RWPE2 (cell line): ENCODE measurements at regions not wholly inside any gene's neighbourhood (a gene's known extent, or its start where the extent isn't known, plus 50 kb on each side); places are given as distances from the start of the nearest gene placed in this dataset.

ENCODE experiments used
- ATAC-seq: fragments of 200-7000 bp; cut with Tn5 transposase; 3 replicates; pipeline ENCODE4 v1.9.1; 2021; ENCODE audit warnings: low read depth
- DNase-seq: peaks from one replicate; pipeline ENCODE4 v3.0.0-alpha.2; 2020; ENCODE audit warnings: low spot score
- H3K27ac ChIP-seq: fragments of 450-650 bp; 2 replicates; pipeline ENCODE4 v1.5.1; 2017; ENCODE audit warnings: mild to moderate bottlenecking; ENCODE audit not compliant: poor library complexity, severe bottlenecking
- H3K27me3 ChIP-seq: fragments of 250-450 bp; sonication (Bioruptor Pico); 2 replicates; pipeline ENCODE4 v1.5.1; 2021; ENCODE audit warnings: mild to moderate bottlenecking, moderate library complexity; ENCODE audit not compliant: insufficient read depth, poor library complexity, severe bottlenecking
- H3K36me3 ChIP-seq: fragments of 250-450 bp; sonication (Bioruptor Pico); 2 replicates; pipeline ENCODE4 v1.5.1; 2020; ENCODE audit warnings: low read depth, mild to moderate bottlenecking, moderate library complexity
- H3K4me1 ChIP-seq: fragments of 250-450 bp; sonication (Bioruptor Pico); 2 replicates; pipeline ENCODE4 v1.5.1; 2021; ENCODE audit warnings: mild to moderate bottlenecking, moderate library complexity; ENCODE audit not compliant: insufficient read depth, poor library complexity, severe bottlenecking
- H3K4me3 ChIP-seq: fragments of 250-450 bp; sonication (Bioruptor Pico); 2 replicates; pipeline ENCODE4 v1.5.1; 2021; ENCODE audit warnings: mild to moderate bottlenecking, moderate library complexity; ENCODE audit not compliant: severe bottlenecking
- H3K9me3 ChIP-seq: fragments of 250-450 bp; sonication (Bioruptor Pico); 2 replicates; pipeline ENCODE4 v1.5.1; 2021; ENCODE audit warnings: mild to moderate bottlenecking, moderate library complexity; ENCODE audit not compliant: severe bottlenecking
- TF ChIP-seq, protein P1 (sequence below): fragments of 450-650 bp; IDR thresholded peaks from one replicate; pipeline ENCODE4 v1.5.1; 2017; ENCODE audit warnings: mild to moderate bottlenecking, moderate library complexity; ENCODE audit not compliant: poor library complexity, severe bottlenecking

DNA sequence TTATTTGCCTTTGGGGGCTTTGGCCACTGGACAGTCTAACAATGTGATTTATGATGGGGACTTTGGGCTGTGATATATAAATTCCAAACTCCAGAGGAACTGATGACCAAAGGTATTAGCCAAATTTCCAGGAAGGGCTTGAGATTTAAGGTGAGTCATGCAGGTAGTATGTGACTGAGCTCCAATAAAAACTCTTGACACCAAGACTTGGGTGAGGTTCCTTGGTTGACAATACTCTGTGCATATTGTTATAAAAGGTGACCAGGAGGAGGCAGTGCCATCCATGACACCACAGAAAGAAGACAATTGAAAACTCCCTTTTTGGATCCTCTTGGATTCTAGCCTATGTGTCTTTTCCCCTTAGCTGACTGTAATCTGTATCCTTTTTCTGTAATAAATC, 392.7 kb upstream of the LRRC7 start:
- no peak for DNase-seq
- no peak overlapping the region for H3K27ac ChIP-seq
- no peak overlapping the region for H3K4me3 ChIP-seq
- no peaks in the 10 kb centered on the region for H3K27me3 ChIP-seq
- no peaks in the 10 kb centered on the region for H3K9me3 ChIP-seq
- no peak for ATAC-seq
- H3K4me1 ChIP-seq = no peaks in the 10 kb centered on the region
- H3K36me3 ChIP-seq = no peaks in the 10 kb centered on the region
- TF ChIP-seq, protein P1, sequence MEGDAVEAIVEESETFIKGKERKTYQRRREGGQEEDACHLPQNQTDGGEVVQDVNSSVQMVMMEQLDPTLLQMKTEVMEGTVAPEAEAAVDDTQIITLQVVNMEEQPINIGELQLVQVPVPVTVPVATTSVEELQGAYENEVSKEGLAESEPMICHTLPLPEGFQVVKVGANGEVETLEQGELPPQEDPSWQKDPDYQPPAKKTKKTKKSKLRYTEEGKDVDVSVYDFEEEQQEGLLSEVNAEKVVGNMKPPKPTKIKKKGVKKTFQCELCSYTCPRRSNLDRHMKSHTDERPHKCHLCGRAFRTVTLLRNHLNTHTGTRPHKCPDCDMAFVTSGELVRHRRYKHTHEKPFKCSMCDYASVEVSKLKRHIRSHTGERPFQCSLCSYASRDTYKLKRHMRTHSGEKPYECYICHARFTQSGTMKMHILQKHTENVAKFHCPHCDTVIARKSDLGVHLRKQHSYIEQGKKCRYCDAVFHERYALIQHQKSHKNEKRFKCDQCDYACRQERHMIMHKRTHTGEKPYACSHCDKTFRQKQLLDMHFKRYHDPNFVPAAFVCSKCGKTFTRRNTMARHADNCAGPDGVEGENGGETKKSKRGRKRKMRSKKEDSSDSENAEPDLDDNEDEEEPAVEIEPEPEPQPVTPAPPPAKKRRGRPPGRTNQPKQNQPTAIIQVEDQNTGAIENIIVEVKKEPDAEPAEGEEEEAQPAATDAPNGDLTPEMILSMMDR = no peak

DNA sequence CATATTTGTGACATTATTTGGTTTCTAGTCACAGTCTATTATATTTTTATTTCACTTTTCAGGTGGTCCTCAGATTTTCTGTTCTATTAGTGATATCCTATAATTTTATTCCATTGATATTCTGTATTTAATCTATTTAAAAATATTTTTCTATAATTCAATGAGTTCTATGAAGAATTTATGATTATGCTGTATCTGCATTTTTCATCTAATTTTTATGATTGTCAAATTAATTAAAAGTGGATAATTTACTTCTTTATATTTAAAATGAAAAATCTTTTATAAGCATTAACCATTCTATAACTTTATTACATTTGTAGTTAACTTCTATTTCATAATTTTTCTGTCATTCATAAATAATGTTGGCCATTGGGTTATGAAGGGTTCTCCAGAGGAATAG, 387.4 kb upstream of the LRRC7 start:
- Histone ChIP-seq H3K9me3 (no peaks in the 10 kb centered on the region), H3K4me3 (no peak overlapping the region), H3K27me3 (no peaks in the 10 kb centered on the region), H3K27ac (no peak overlapping the region), H3K4me1 (no peaks in the 10 kb centered on the region), H3K36me3 (no peaks in the 10 kb centered on the region)
- TF ChIP-seq, protein P1 = no peak
- DNase-seq (no peak), ATAC-seq (no peak)

DNA sequence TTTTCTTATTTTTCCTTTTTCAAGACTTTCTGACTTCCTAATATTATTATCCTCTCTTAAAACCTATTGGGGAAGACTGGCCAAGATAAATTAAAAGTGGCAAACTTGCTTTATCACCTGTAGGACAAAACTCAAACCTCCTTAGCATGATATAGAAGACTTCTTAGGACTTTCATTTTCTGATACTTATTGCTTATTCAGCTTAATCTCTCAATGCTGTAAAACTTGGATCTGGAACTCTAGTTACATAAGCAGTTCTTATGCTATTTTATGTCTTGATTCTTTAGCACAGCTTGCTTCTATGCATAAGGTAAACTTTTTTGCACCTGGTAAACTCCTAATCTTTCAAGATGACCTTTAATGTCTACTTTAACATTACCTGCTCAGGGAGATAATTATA, 382.3 kb upstream of the LRRC7 start:
- ATAC-seq (no peak), DNase-seq (no peak)
- Histone ChIP-seq H3K9me3 (no peaks in the 10 kb centered on the region), H3K27ac (no peak overlapping the region), H3K27me3 (no peaks in the 10 kb centered on the region), H3K4me1 (no peaks in the 10 kb centered on the region), H3K4me3 (no peak overlapping the region), H3K36me3 (no peaks in the 10 kb centered on the region)
- TF ChIP-seq, protein P1 = no peak

DNA sequence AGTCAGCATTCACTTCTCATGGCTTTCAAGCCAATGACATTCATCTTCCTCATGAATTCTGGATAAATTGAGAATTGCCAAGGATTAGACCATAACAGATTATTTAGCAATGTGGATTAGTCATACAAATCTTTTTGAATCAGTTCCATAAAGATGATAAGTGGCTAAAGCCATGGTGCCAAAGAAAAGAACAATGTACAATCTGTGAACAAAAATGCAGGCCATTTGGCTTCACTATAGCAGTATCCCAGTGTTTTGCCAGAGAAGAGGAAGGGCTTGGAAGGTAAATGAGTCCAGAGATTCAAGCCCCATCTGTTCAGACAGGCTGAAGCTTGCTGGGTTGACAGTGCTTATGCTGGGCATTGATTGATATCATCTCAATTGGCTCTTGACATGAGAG, 376.4 kb upstream of the LRRC7 start:
- no peaks in the 10 kb centered on the region for H3K9me3 ChIP-seq
- no peak for DNase-seq
- H3K4me3 ChIP-seq = no peak overlapping the region
- H3K27me3 ChIP-seq = no peaks in the 10 kb centered on the region
- TF ChIP-seq, protein P1 = no peak
- ATAC-seq = no peak
- no peaks in the 10 kb centered on the region for H3K4me1 ChIP-seq
- no peaks in the 10 kb centered on the region for H3K36me3 ChIP-seq
- H3K27ac ChIP-seq = no peak overlapping the region

DNA sequence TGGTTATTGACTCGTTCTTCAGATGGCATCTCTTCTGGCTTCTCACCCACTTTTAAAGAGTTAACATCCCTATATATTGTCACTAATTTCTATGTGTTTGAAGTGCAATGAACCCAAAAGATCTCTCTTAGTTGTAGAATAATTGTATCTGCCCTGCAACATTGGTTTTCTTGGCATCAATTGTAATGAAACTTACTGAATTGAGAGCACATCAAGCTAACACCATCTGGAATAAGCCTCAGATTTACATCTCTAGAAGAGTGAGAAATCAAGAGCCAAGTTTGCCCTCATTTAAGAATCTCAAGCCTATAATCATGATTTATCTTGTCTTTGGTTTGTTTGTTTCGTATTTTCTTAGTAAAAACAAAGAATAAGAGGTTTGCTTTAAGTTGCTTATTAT, 372.6 kb upstream of the LRRC7 start:
- TF ChIP-seq, protein P1 = no peak
- H3K36me3 ChIP-seq = no peaks in the 10 kb centered on the region
- H3K9me3 ChIP-seq = no peaks in the 10 kb centered on the region
- no peaks in the 10 kb centered on the region for H3K4me1 ChIP-seq
- no peak overlapping the region for H3K27ac ChIP-seq
- H3K27me3 ChIP-seq = no peaks in the 10 kb centered on the region
- DNase-seq (no peak), ATAC-seq (no peak)
- no peak overlapping the region for H3K4me3 ChIP-seq
